H9 (cell line): ENCODE measurements at regions not wholly inside any gene's neighbourhood (a gene's known extent, or its start where the extent isn't known, plus 50 kb on each side); places are given as distances from the start of the nearest gene placed in this dataset.

Source experiments
- DNase-seq: peaks from one replicate; pipeline ENCODE4 v3.0.0-alpha.2; 2017
- H2AFZ ChIP-seq: one replicate; pipeline ENCODE4 v1.6.1; 2013; ENCODE audit warnings: mild to moderate bottlenecking, low read length, control low read depth, moderate library complexity
- H2AK5ac ChIP-seq: 2 replicates; pipeline ENCODE4 v1.6.1; 2013; ENCODE audit warnings: low read length, control low read depth, mixed read lengths; ENCODE audit not compliant: insufficient read length
- H2BK120ac ChIP-seq: one replicate; pipeline ENCODE4 v1.6.1; 2013; ENCODE audit warnings: low read depth, mild to moderate bottlenecking, low read length, control low read depth, inconsistent platforms; ENCODE audit not compliant: poor library complexity, severe bottlenecking
- H2BK12ac ChIP-seq: 2 replicates; pipeline ENCODE4 v1.6.1; 2013; ENCODE audit warnings: low read length, control low read depth, mixed read lengths, low read depth; ENCODE audit not compliant: insufficient read length
- H2BK15ac ChIP-seq: 2 replicates; pipeline ENCODE4 v1.6.1; 2013; ENCODE audit warnings: low read depth, low read length, control low read depth
- H2BK20ac ChIP-seq: one replicate; pipeline ENCODE4 v1.6.1; 2013; ENCODE audit warnings: low read depth, mild to moderate bottlenecking, low read length, control low read depth, inconsistent platforms; ENCODE audit not compliant: poor library complexity, severe bottlenecking
- H2BK5ac ChIP-seq: 2 replicates; pipeline ENCODE4 v1.6.1; 2013; ENCODE audit warnings: low read length, control low read depth, mixed read lengths; ENCODE audit not compliant: insufficient read length
- H3K14ac ChIP-seq: 2 replicates; pipeline ENCODE4 v1.6.1; 2013; ENCODE audit warnings: low read length, control low read depth; ENCODE audit not compliant: insufficient read depth
- H3K18ac ChIP-seq: 2 replicates; pipeline ENCODE4 v1.6.1; 2013; ENCODE audit warnings: low read depth, mild to moderate bottlenecking, mixed read lengths, low read length, control low read depth; ENCODE audit not compliant: insufficient read length
- H3K23ac ChIP-seq: 2 replicates; pipeline ENCODE4 v1.6.1; 2013; ENCODE audit warnings: low read length, control low read depth, mixed read lengths, low read depth; ENCODE audit not compliant: insufficient read length
- H3K23me2 ChIP-seq: 2 replicates; pipeline ENCODE4 v1.6.1; 2013; ENCODE audit warnings: low read depth, mild to moderate bottlenecking, mixed read lengths, low read length, control low read depth; ENCODE audit not compliant: insufficient read length, poor library complexity, severe bottlenecking
- H3K27ac ChIP-seq: 2 replicates; pipeline ENCODE4 v1.5.1; 2013; ENCODE audit warnings: low read length, control low read depth, mixed read lengths, low read depth; ENCODE audit not compliant: insufficient read length
- H3K27me3 ChIP-seq: 2 replicates; pipeline ENCODE4 v1.6.1; 2013; ENCODE audit warnings: low read length, control low read depth, inconsistent platforms; ENCODE audit not compliant: insufficient read depth
- H3K4ac ChIP-seq: 2 replicates; pipeline ENCODE4 v1.6.1; 2013; ENCODE audit warnings: low read depth, mild to moderate bottlenecking, control low read depth, inconsistent platforms, low read length, moderate library complexity
- H3K4me1 ChIP-seq: 2 replicates; pipeline ENCODE4 v1.6.1; 2013; ENCODE audit warnings: low read length, control low read depth, inconsistent platforms; ENCODE audit not compliant: insufficient read depth
- H3K4me2 ChIP-seq: 2 replicates; pipeline ENCODE4 v1.6.1; 2013; ENCODE audit warnings: low read length, control low read depth, mixed read lengths; ENCODE audit not compliant: insufficient read length, insufficient read depth
- H3K56ac ChIP-seq: 2 replicates; pipeline ENCODE4 v1.6.1; 2013; ENCODE audit warnings: low read depth, mild to moderate bottlenecking, mixed read lengths, low read length, control low read depth; ENCODE audit not compliant: insufficient read length
- H3K79me1 ChIP-seq: 2 replicates; pipeline ENCODE4 v1.6.1; 2013; ENCODE audit warnings: low read depth, mild to moderate bottlenecking, moderate library complexity, low read length, control low read depth, inconsistent platforms; ENCODE audit not compliant: insufficient read depth, poor library complexity, severe bottlenecking
- H3K79me2 ChIP-seq: 2 replicates; pipeline ENCODE4 v1.6.1; 2013; ENCODE audit warnings: low read length, control low read depth, inconsistent platforms; ENCODE audit not compliant: insufficient read depth
- H3K9ac ChIP-seq: 2 replicates; pipeline ENCODE4 v1.6.1; 2013; ENCODE audit warnings: low read length, control low read depth, mixed read lengths; ENCODE audit not compliant: insufficient read length; ENCODE audit errors: extremely low read depth
- H3K9me3 ChIP-seq: one replicate; pipeline ENCODE4 v1.6.1; 2013; ENCODE audit warnings: low read depth, low read length, inconsistent platforms; ENCODE audit not compliant: control insufficient read depth
- H3T11ph ChIP-seq: one replicate; pipeline ENCODE4 v1.6.1; 2013; ENCODE audit warnings: mild to moderate bottlenecking, low read length, control low read depth, inconsistent platforms
- H4K20me1 ChIP-seq: one replicate; pipeline ENCODE4 v1.6.1; 2013; ENCODE audit not compliant: control insufficient read depth, insufficient read length, insufficient read depth
- H4K5ac ChIP-seq: 2 replicates; pipeline ENCODE4 v1.6.1; 2013; ENCODE audit warnings: low read depth, mild to moderate bottlenecking, mixed read lengths, low read length, control low read depth; ENCODE audit not compliant: insufficient read length
- H4K8ac ChIP-seq: replicated peaks from 2 replicates; pipeline ENCODE4 v1.6.1; 2013; ENCODE audit warnings: low read length, control low read depth, mixed read lengths, low read depth; ENCODE audit not compliant: insufficient read length
- H4K91ac ChIP-seq: 2 replicates; pipeline ENCODE4 v1.6.1; 2013; ENCODE audit warnings: low read depth, mild to moderate bottlenecking, moderate library complexity, mixed read lengths, low read length, control low read depth; ENCODE audit not compliant: insufficient read length
- H3K27ac Mint-ChIP-seq, 3 experiments: 2 replicates in 2 of 3; 3 replicates in 1 of 3; pipeline ENCODE4 v1.8.0; 2020 to 2021; ENCODE audit warnings: mixed read lengths in 3 of 3, mild to moderate bottlenecking in 1 of 3, moderate library complexity in 1 of 3
- H3K27me3 Mint-ChIP-seq: 2 replicates; pipeline ENCODE4 v1.8.0; 2021; ENCODE audit warnings: low read depth, mild to moderate bottlenecking, moderate library complexity, mixed read lengths
- H3K36me3 Mint-ChIP-seq, 3 experiments: 2 replicates in 2 of 3; 3 replicates in 1 of 3; pipeline ENCODE4 v1.8.0; 2020 to 2021; ENCODE audit warnings: low read depth in 3 of 3, mixed read lengths in 3 of 3; ENCODE audit not compliant: insufficient read depth in 1 of 3
- H3K4me1 Mint-ChIP-seq, 2 experiments: 2 replicates each; pipeline ENCODE4 v1.8.0; 2020; ENCODE audit warnings: mixed read lengths in 2 of 2
- H3K4me3 Mint-ChIP-seq, 2 experiments: 2 replicates in 1 of 2; 3 replicates in 1 of 2; pipeline ENCODE4 v1.8.0; 2020 to 2021; ENCODE audit warnings: mild to moderate bottlenecking in 2 of 2, mixed read lengths in 2 of 2, moderate library complexity in 1 of 2
- H3K9me3 Mint-ChIP-seq, 2 experiments: 2 replicates in 1 of 2; 3 replicates in 1 of 2; pipeline ENCODE4 v1.8.0; 2020; ENCODE audit warnings: mild to moderate bottlenecking in 2 of 2, mixed read lengths in 2 of 2, moderate library complexity in 1 of 2
- WGBS: extraction: QIAGEN DNeasy Blood & Tissue Kit; methylation state at CpG from one replicate; pipeline ENCODE4 v1.1.7; 2013; ENCODE audit warnings: missing lambda C conversion rate, low lambda C conversion rate, mixed read lengths; ENCODE audit not compliant: insufficient read length; ENCODE audit errors: extremely low coverage; 5-methylcytosine and 5-hydroxymethylcytosine counted together
- TF ChIP-seq, protein P1 (sequence below): fragments of 200-600 bp; sonication (generic); conservative IDR thresholded peaks from 3 replicates; pipeline ENCODE4 v1.8.0; 2021; ENCODE audit warnings: antibody characterized with exemption, mild to moderate bottlenecking

- Histone ChIP-seq H3K9ac (no peak overlapping the region), H3T11ph (no peak overlapping the region), H3K23ac (no peak overlapping the region), H4K20me1 (no peaks in the 10 kb centered on the region), H3K14ac (no peak overlapping the region), H4K8ac (no peak overlapping the region), H3K27ac (no peak overlapping the region), H3K4me2 (peak overlapping the region; percentile 40), H3K9me3 (no peaks in the 10 kb centered on the region), H3K79me2 (no peaks in the 10 kb centered on the region), H4K5ac (no peak overlapping the region), H3K4ac (no peak overlapping the region), H3K56ac (no peak overlapping the region), H2BK12ac (no peak overlapping the region), H3K18ac (no peak overlapping the region), H3K27me3 (no peaks in the 10 kb centered on the region; the same call in 1 of the 2 replicates), H2BK20ac (no peak overlapping the region), H2BK15ac (no peak overlapping the region), H2AK5ac (no peak overlapping the region), H2BK120ac (no peak overlapping the region), H3K23me2 (no peaks in the 10 kb centered on the region), H4K91ac (no peak overlapping the region), H2AFZ (no peak overlapping the region), H3K4me1 (peaks cover 12% of the 10 kb centered on the region; the same call in 1 of the 2 replicates), H3K79me1 (no peaks in the 10 kb centered on the region), H2BK5ac (no peak overlapping the region)
- peak overlapping the region in 1 of 3 experiments; percentile 3; a peak in 1 of 7 replicates for H3K27ac Mint-ChIP-seq
- WGBS, result no CpG with 5 or more reads among the region's 8 CpGs
- peaks cover 25% of the 10 kb centered on the region for H3K27me3 Mint-ChIP-seq
- peaks cover 27 to 44% of the 10 kb centered on the region in 2 experiments for H3K4me1 Mint-ChIP-seq
- DNase-seq, result peak; percentile 35
- TF ChIP-seq, protein P1, sequence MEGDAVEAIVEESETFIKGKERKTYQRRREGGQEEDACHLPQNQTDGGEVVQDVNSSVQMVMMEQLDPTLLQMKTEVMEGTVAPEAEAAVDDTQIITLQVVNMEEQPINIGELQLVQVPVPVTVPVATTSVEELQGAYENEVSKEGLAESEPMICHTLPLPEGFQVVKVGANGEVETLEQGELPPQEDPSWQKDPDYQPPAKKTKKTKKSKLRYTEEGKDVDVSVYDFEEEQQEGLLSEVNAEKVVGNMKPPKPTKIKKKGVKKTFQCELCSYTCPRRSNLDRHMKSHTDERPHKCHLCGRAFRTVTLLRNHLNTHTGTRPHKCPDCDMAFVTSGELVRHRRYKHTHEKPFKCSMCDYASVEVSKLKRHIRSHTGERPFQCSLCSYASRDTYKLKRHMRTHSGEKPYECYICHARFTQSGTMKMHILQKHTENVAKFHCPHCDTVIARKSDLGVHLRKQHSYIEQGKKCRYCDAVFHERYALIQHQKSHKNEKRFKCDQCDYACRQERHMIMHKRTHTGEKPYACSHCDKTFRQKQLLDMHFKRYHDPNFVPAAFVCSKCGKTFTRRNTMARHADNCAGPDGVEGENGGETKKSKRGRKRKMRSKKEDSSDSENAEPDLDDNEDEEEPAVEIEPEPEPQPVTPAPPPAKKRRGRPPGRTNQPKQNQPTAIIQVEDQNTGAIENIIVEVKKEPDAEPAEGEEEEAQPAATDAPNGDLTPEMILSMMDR, result no peak
- H3K36me3 Mint-ChIP-seq, result no peaks in the 10 kb centered on the region; a peak in 1 of 7 replicates
- H3K9me3 Mint-ChIP-seq, result no peaks in the 10 kb centered on the region
- no peak overlapping the region for H3K4me3 Mint-ChIP-seq
Measured at GRCh38 chr20:52311209-52311794, 119.7 kb upstream of the ZFP64 start.
